B cell (primary cell): ENCODE measurements at regions not wholly inside any gene's neighbourhood (a gene's known extent, or its start where the extent isn't known, plus 50 kb on each side); places are given as distances from the start of the nearest gene placed in this dataset.

Experiments
- ATAC-seq: fragments of 200-7000 bp; cut with Tn5 transposase; one replicate; pipeline ENCODE4 v1.10.0; 2021; ENCODE audit warnings: low read depth, mild to moderate bottlenecking, moderate number of reproducible peaks, moderate library complexity
- CTCF ChIA-PET: fragments of 350-600 bp; sonication (Branson Sonifier 250); formaldehyde crosslinking; loops from one replicate; lab custom pipeline; 2021; ENCODE audit warnings: antibody characterized with exemption, inconsistent platforms; lab: Charles Lee
- POLR2A ChIA-PET: fragments of 350-600 bp; sonication (Branson Sonifier 250); formaldehyde crosslinking; loops from one replicate; lab custom pipeline; 2021; ENCODE audit warnings: antibody characterized with exemption; lab: Charles Lee
- DNase-seq: peaks from one replicate; pipeline ENCODE4 v3.0.0; 2013
- H2AFZ ChIP-seq: 2 replicates; pipeline ENCODE4 v1.6.1; 2012; ENCODE audit warnings: mild to moderate bottlenecking, low read depth, low read length; ENCODE audit not compliant: insufficient read depth, poor library complexity, severe bottlenecking
- H3K27ac ChIP-seq, 2 donors: 1 replicate in 1 of 2; 2 replicates in 1 of 2; pipeline ENCODE4 v1.5.1; 2012 to 2013; ENCODE audit warnings: low read length in 2 of 2, mild to moderate bottlenecking in 2 of 2, moderate library complexity in 1 of 2
- H3K27me3 ChIP-seq, 4 experiments: fragments of 200-600 bp in 1 of 4; sonication (generic) in 1 of 4; replicated peaks in 1 of 4; 1 replicate in 2 of 4; 2 replicates in 2 of 4; pipeline versions ENCODE4 v1.6.1 to v1.7.0; 2013 to 2016; ENCODE audit warnings: low read length in 3 of 4, mild to moderate bottlenecking in 2 of 4, mixed read lengths in 1 of 4, moderate library complexity in 1 of 4; ENCODE audit not compliant: insufficient read depth in 4 of 4, control insufficient read depth in 3 of 4; ENCODE audit errors: control extremely low read depth in 1 of 4
- H3K36me3 ChIP-seq, 2 experiments: replicated peaks in 1 of 2; 1 replicate in 1 of 2; 2 replicates in 1 of 2; pipeline versions ENCODE4 v1.6.1 to v1.7.1; 2013; ENCODE audit warnings: low read length in 1 of 2; ENCODE audit not compliant: insufficient read depth in 2 of 2, control insufficient read depth in 1 of 2; ENCODE audit errors: control extremely low read depth in 1 of 2, extremely low read depth in 1 of 2
- H3K4me1 ChIP-seq, 2 donors: fragments of 200-600 bp in 1 of 2; sonication (generic) in 1 of 2; 1 replicate in 1 of 2; 2 replicates in 1 of 2; pipeline versions ENCODE4 v1.5.1 to v1.6.1; 2013 to 2017; ENCODE audit warnings: low read length in 2 of 2; ENCODE audit not compliant: control insufficient read depth in 2 of 2, insufficient read depth in 2 of 2
- H3K4me2 ChIP-seq: replicated peaks from 2 replicates; pipeline ENCODE3; 2012; ENCODE audit warnings: mild to moderate bottlenecking, low read depth, low read length; ENCODE audit not compliant: poor library complexity, severe bottlenecking
- H3K4me3 ChIP-seq, 5 experiments: fragments of 200-600 bp in 1 of 5; sonication (generic) in 1 of 5; 1 replicate in 3 of 5; 2 replicates in 2 of 5; pipeline versions ENCODE4 v1.5.1 to v1.7.0; 2011 to 2016; ENCODE audit warnings: low read length in 4 of 5, mild to moderate bottlenecking in 4 of 5, low read depth in 2 of 5, control low read depth in 1 of 5, moderate library complexity in 1 of 5; ENCODE audit not compliant: insufficient read depth in 1 of 5; ENCODE audit errors: control extremely low read depth in 1 of 5, extremely low read depth in 1 of 5
- H3K79me2 ChIP-seq: fragments of 200-600 bp; sonication (generic); one replicate; pipeline ENCODE4 v1.6.0; 2016; ENCODE audit warnings: low read length; ENCODE audit not compliant: control insufficient read depth, insufficient read depth
- H3K9ac ChIP-seq: fragments of 200-600 bp; sonication (generic); 2 replicates; pipeline ENCODE4 v1.6.1; 2017; ENCODE audit warnings: mild to moderate bottlenecking, low read length, moderate library complexity
- H3K9me3 ChIP-seq, 3 donors: one replicate each; pipeline versions ENCODE4 v1.6.1 to v1.7.1; 2013; ENCODE audit warnings: low read length in 2 of 3; ENCODE audit not compliant: control insufficient read depth in 2 of 3, insufficient read depth in 1 of 3; ENCODE audit errors: control extremely low read depth in 1 of 3
- H4K20me1 ChIP-seq: 2 replicates; pipeline ENCODE4 v1.6.0; 2012; ENCODE audit warnings: mild to moderate bottlenecking, low read length; ENCODE audit not compliant: insufficient read depth, control insufficient read depth, poor library complexity, severe bottlenecking
- H3K27ac Mint-ChIP-seq: one replicate; pipeline ENCODE4 v1.8.0; 2021; ENCODE audit warnings: mixed read lengths
- H3K27me3 Mint-ChIP-seq: one replicate; pipeline ENCODE4 v1.8.0; 2021; ENCODE audit warnings: mixed read lengths
- H3K4me1 Mint-ChIP-seq: one replicate; pipeline ENCODE4 v1.8.0; 2021; ENCODE audit warnings: mixed read lengths
- H3K4me3 Mint-ChIP-seq: one replicate; pipeline ENCODE4 v1.8.0; 2021; ENCODE audit warnings: mixed read lengths
- H3K9me3 Mint-ChIP-seq: one replicate; pipeline ENCODE4 v1.8.0; 2022; ENCODE audit warnings: mixed read lengths; ENCODE audit not compliant: insufficient read depth
- EZH2 ChIP-seq: IDR thresholded peaks from 2 replicates; pipeline ENCODE4 v1.6.1; 2012; ENCODE audit warnings: borderline replicate concordance, low read depth, mild to moderate bottlenecking, moderate library complexity, low read length; ENCODE audit not compliant: insufficient read depth, poor library complexity, severe bottlenecking
- WGBS: methylation state at CpG from one replicate; pipeline ENCODE4 v1.1.5; 2013; ENCODE audit warnings: missing lambda C conversion rate; ENCODE audit not compliant: insufficient coverage; 5-methylcytosine and 5-hydroxymethylcytosine counted together
- intact Hi-C: fragments of 100-400 bp; cut with micrococcal nuclease; formaldehyde crosslinking; loops from one replicate; pipeline ENCODE4 v1.10.0; 2022
- TF ChIP-seq, protein P1 (sequence below): fragments of 200-600 bp; IDR thresholded peaks from one replicate; pipeline ENCODE4 v1.8.0; 2022; ENCODE audit warnings: antibody characterized with exemption, mild to moderate bottlenecking

DNA sequence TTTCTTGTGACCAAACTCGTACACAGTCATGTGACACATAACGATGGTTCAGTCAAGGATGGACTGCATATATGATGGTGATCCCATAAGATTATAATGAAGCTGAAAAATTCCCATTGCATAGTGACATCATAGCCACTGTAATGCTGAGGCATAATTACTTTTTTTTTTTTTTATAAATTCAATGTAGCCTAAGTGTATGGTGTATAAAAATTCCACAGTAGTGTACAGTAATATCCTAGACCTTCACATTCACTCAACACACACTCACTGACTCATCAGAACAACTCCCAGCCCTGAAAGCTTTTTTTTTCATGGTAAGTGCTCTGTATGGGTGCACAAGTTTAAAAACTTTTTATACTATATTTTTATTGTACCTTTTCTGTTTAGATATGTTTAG is 105.0 kb downstream of the AREG start:
- Histone ChIP-seq H3K4me1 (no peaks in the 10 kb centered on the region), H3K27me3 (no peaks in the 10 kb centered on the region), H3K9me3 (no peaks in the 10 kb centered on the region), H3K36me3 (no peaks in the 10 kb centered on the region), H2AFZ (no peak overlapping the region), H3K4me3 (no peak overlapping the region), H3K4me2 (no peak overlapping the region), H3K27ac (no peak overlapping the region), H3K79me2 (no peaks in the 10 kb centered on the region), H3K9ac (no peak overlapping the region), H4K20me1 (no peaks in the 10 kb centered on the region)
- Mint-ChIP-seq H3K4me3 (no peak overlapping the region), H3K27ac (no peak overlapping the region), H3K4me1 (no peaks in the 10 kb centered on the region), H3K27me3 (no peaks in the 10 kb centered on the region), H3K9me3 (no peaks in the 10 kb centered on the region)
- DNase-seq (no peak), ATAC-seq (no peak)
- WGBS, result 92% methylated on average over 2 of the region's 2 CpGs
- POLR2A ChIA-PET, result no interaction called here
- intact Hi-C loops, result no loop called here
- no peak for TF ChIP-seq EZH2
- TF ChIP-seq, protein P1, sequence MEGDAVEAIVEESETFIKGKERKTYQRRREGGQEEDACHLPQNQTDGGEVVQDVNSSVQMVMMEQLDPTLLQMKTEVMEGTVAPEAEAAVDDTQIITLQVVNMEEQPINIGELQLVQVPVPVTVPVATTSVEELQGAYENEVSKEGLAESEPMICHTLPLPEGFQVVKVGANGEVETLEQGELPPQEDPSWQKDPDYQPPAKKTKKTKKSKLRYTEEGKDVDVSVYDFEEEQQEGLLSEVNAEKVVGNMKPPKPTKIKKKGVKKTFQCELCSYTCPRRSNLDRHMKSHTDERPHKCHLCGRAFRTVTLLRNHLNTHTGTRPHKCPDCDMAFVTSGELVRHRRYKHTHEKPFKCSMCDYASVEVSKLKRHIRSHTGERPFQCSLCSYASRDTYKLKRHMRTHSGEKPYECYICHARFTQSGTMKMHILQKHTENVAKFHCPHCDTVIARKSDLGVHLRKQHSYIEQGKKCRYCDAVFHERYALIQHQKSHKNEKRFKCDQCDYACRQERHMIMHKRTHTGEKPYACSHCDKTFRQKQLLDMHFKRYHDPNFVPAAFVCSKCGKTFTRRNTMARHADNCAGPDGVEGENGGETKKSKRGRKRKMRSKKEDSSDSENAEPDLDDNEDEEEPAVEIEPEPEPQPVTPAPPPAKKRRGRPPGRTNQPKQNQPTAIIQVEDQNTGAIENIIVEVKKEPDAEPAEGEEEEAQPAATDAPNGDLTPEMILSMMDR, result no peak
- CTCF ChIA-PET, result interaction anchor here (0.6 kb wide), 1 partner anchor 93 kb away, joined by 3 read pairs; no protein-coding TSS in a partner anchor

GRCh38 chr4:74555231-74555630 is 110.3 kb downstream of the AREG start:
- no peak overlapping the region for H3K9ac ChIP-seq
- no peaks in the 10 kb centered on the region for H3K79me2 ChIP-seq
- TF ChIP-seq EZH2, result no peak
- TF ChIP-seq, protein P1, result no peak
- no peaks in the 10 kb centered on the region for H3K27me3 ChIP-seq
- intact Hi-C loops, result no loop called here
- Mint-ChIP-seq H3K27me3 (no peaks in the 10 kb centered on the region), H3K4me3 (no peak overlapping the region), H3K27ac (no peak overlapping the region), H3K9me3 (no peaks in the 10 kb centered on the region), H3K4me1 (no peaks in the 10 kb centered on the region)
- H3K27ac ChIP-seq, result no peak overlapping the region
- no peaks in the 10 kb centered on the region for H3K4me1 ChIP-seq
- ChIA-PET CTCF (no interaction called here), POLR2A (no interaction called here)
- H3K4me3 ChIP-seq, result no peak overlapping the region
- DNase-seq (no peak), ATAC-seq (no peak)
- no peaks in the 10 kb centered on the region for H3K9me3 ChIP-seq
- H3K4me2 ChIP-seq, result no peak overlapping the region
- no peak overlapping the region for H2AFZ ChIP-seq
- H3K36me3 ChIP-seq, result no peaks in the 10 kb centered on the region
- no peaks in the 10 kb centered on the region for H4K20me1 ChIP-seq
